HepG2 (cell line): ENCODE measurements at regions not wholly inside any gene's neighbourhood (a gene's known extent, or its start where the extent isn't known, plus 50 kb on each side); places are given as distances from the start of the nearest gene placed in this dataset.

Source experiments
- ATAC-seq: fragments of 200-7000 bp; cut with Tn5 transposase; 3 replicates; pipeline ENCODE4 v1.9.1; 2020; ENCODE audit warnings: mild to moderate bottlenecking, moderate library complexity
- BruUV-seq: library from RNA; stranded (reverse); fragments of 400-500 nt; replicated peaks from 2 replicates; lab custom pipeline; 2021; lab: Mats Ljungman, UMichigan
- CTCF ChIA-PET: fragments of 300-600 bp; formaldehyde crosslinking; extraction: SDS; loops from one replicate; lab custom pipeline; 2021; ENCODE audit warnings: low total read pairs, inconsistent platforms, low intra/inter-chr PET ratio; lab: Yijun Ruan, JAX
- POLR2A ChIA-PET: fragments of 350-600 bp; sonication (Branson Sonifier 250); formaldehyde crosslinking; loops from one replicate; lab custom pipeline; 2020; ENCODE audit warnings: antibody characterized with exemption, inconsistent platforms; lab: Yijun Ruan, JAX
- DNase-seq: peaks from one replicate; pipeline ENCODE4 v3.0.0-alpha.2; 2015; ENCODE audit warnings: low spot score
- FAIRE-seq: peaks from 3 replicates; lab custom pipeline; 2011; peaks lifted over from hg19 to GRCh38; lab: Jason Lieb, UNC
- H2AFZ ChIP-seq: one replicate; pipeline ENCODE4 v1.6.1; 2011; ENCODE audit warnings: low read length, inconsistent platforms
- H3K27ac ChIP-seq: fragments of 300-600 bp; 3 replicates; pipeline ENCODE4 v1.8.0; 2011; ENCODE audit warnings: mixed run types, mild to moderate bottlenecking, mixed read lengths, low read length, inconsistent platforms; ENCODE audit not compliant: insufficient read depth; ENCODE audit errors: extremely low read length
- H3K27me3 ChIP-seq, 2 experiments: fragments of 200-600 bp in 1 of 2; 2 replicates in 1 of 2; 3 replicates in 1 of 2; pipeline versions ENCODE4 v1.6.0 to v1.8.0; 2011; ENCODE audit warnings: low read length in 2 of 2, mild to moderate bottlenecking in 2 of 2, moderate library complexity in 2 of 2, inconsistent platforms in 1 of 2; ENCODE audit not compliant: insufficient read depth in 2 of 2, control insufficient read depth in 1 of 2
- H3K36me3 ChIP-seq, 2 experiments: fragments of 200-600 bp in 1 of 2; replicated peaks in 1 of 2; 2 replicates in 1 of 2; 3 replicates in 1 of 2; pipeline versions ENCODE4 v1.5.1 to v1.8.0; 2011; ENCODE audit warnings: low read length in 2 of 2, inconsistent platforms in 1 of 2; ENCODE audit not compliant: insufficient read depth in 2 of 2, control insufficient read depth in 1 of 2
- H3K4me1 ChIP-seq: 2 replicates; pipeline ENCODE4 v1.5.1; 2012; ENCODE audit warnings: low read length, inconsistent platforms; ENCODE audit not compliant: insufficient read depth
- H3K4me2 ChIP-seq: 2 replicates; pipeline ENCODE4 v1.6.0; 2011; ENCODE audit warnings: low read depth, low read length, inconsistent platforms
- H3K4me3 ChIP-seq, 3 experiments: fragments of 200-600 bp in 1 of 3; sonication (generic), shearing (Covaris generic) in 1 of 3; replicated peaks in 1 of 3; 2 replicates each; pipeline ENCODE4 v1.5.1; 2011 to 2016; ENCODE audit warnings: low read length in 3 of 3, inconsistent platforms in 2 of 3, low read depth in 2 of 3, mild to moderate bottlenecking in 2 of 3, control low read depth in 1 of 3, mixed read lengths in 1 of 3; ENCODE audit not compliant: insufficient read depth in 1 of 3
- H3K79me2 ChIP-seq: one replicate; pipeline ENCODE4 v1.6.1; 2011; ENCODE audit warnings: low read length, inconsistent platforms; ENCODE audit not compliant: insufficient read depth
- H3K9ac ChIP-seq: 2 replicates; pipeline ENCODE4 v1.6.0; 2011; ENCODE audit warnings: mild to moderate bottlenecking, low read depth, low read length, inconsistent platforms; ENCODE audit not compliant: insufficient read depth
- H3K9me3 ChIP-seq: 2 replicates; pipeline ENCODE4 v1.5.1; 2012; ENCODE audit warnings: mild to moderate bottlenecking, low read length
- H4K20me1 ChIP-seq: 2 replicates; pipeline ENCODE4 v1.6.0; 2011; ENCODE audit warnings: inconsistent platforms, mild to moderate bottlenecking, low read length, moderate library complexity; ENCODE audit not compliant: insufficient read depth
- ARNT ChIP-seq: fragments of 450-650 bp; IDR thresholded peaks from 2 replicates; pipeline ENCODE4 v1.6.1; 2017
- EEA1 ChIP-seq: sonication (generic); formaldehyde crosslinking; IDR thresholded peaks from 2 replicates; pipeline ENCODE4 v1.5.1; 2020; ENCODE audit warnings: mild to moderate bottlenecking, missing genetic modification reagents, borderline replicate concordance
- IRX3 ChIP-seq: sonication (generic); formaldehyde crosslinking; IDR thresholded peaks from 2 replicates; pipeline ENCODE4 v1.8.1; 2023; ENCODE audit warnings: mild to moderate bottlenecking, low read depth, missing genetic modification reagents, borderline replicate concordance
- MAFG ChIP-seq: sonication (generic); formaldehyde crosslinking; IDR thresholded peaks from 2 replicates; pipeline ENCODE4 v1.5.1; 2020; ENCODE audit warnings: mild to moderate bottlenecking, missing genetic modification reagents
- RFX3 ChIP-seq: IDR thresholded peaks from 2 replicates; pipeline ENCODE4 v1.6.1; 2016; ENCODE audit warnings: missing biosample characterization, missing genetic modification reagents
- TRAFD1 ChIP-seq: sonication (generic); formaldehyde crosslinking; IDR thresholded peaks from 2 replicates; pipeline ENCODE4 v1.5.1; 2020; ENCODE audit warnings: missing genetic modification reagents, mild to moderate bottlenecking, borderline replicate concordance
- ZNF629 ChIP-seq: sonication (generic); formaldehyde crosslinking; conservative IDR thresholded peaks from 2 replicates; pipeline ENCODE4 v1.5.0; 2020; ENCODE audit warnings: missing genetic modification reagents
- ZSCAN12 ChIP-seq: sonication (generic); formaldehyde crosslinking; IDR thresholded peaks from 2 replicates; pipeline ENCODE4 v1.9.0; 2021; ENCODE audit warnings: mild to moderate bottlenecking, missing genetic modification reagents
- WGBS: methylation state at CpG from one replicate; pipeline ENCODE4 v1.1.6; 2017; ENCODE audit warnings: low lambda C conversion rate; 5-methylcytosine and 5-hydroxymethylcytosine counted together
- in situ Hi-C: cut with HindIII; loops from 2 replicates; pipeline ENCODE4 v1.10.0; 2017; ENCODE audit warnings: low pct_unique_long_range_greater_than_20kb; ENCODE audit not compliant: extremely low pct_ligation_motif_present
- intact Hi-C: fragments of 100-400 bp; cut with micrococcal nuclease; formaldehyde crosslinking; loops from one replicate; pipeline ENCODE4 v1.10.0; 2022; ENCODE audit not compliant: unreplicated experiment

- H3K9ac ChIP-seq, result no peak overlapping the region
- no peaks in the 10 kb centered on the region for H3K36me3 ChIP-seq
- no peak overlapping the region for H3K4me3 ChIP-seq
- 0% methylated on average over 5 of the region's 6 CpGs for WGBS
- peaks cover 36% of the 10 kb centered on the region for H3K9me3 ChIP-seq
- intact Hi-C loops (no loop called here), in situ Hi-C loops (no loop called here)
- DNase-seq (peak; percentile 0), FAIRE-seq (no peak), ATAC-seq (no peak)
- POLR2A ChIA-PET, result no interaction called here
- TF ChIP-seq TRAFD1 (CRISPR knock-in tag) (no peak), RFX3 (CRISPR knock-in tag) (peak; percentile 51)
- H3K79me2 ChIP-seq, result no peaks in the 10 kb centered on the region
- no peak overlapping the region for H3K4me2 ChIP-seq
- H3K27me3 ChIP-seq, result no peaks in the 10 kb centered on the region
- H4K20me1 ChIP-seq, result no peaks in the 10 kb centered on the region
- no TSS peak for BruUV-seq
- no peak overlapping the region for H2AFZ ChIP-seq
- no peaks in the 10 kb centered on the region for H3K4me1 ChIP-seq
- no peak overlapping the region for H3K27ac ChIP-seq
- CTCF ChIA-PET, result no interaction called here
Observed at GRCh38 chrX:66914080-66914479, 275.2 kb upstream of the EDA2R start.

- no TSS peak for BruUV-seq
- ATAC-seq (no peak), DNase-seq (no peak), FAIRE-seq (no peak)
- ChIA-PET POLR2A (no interaction called here), CTCF (no interaction called here)
- no peak for TF ChIP-seq IRX3 (CRISPR knock-in tag)
- TF ChIP-seq ZNF629 (CRISPR knock-in tag), result no peak
- TF ChIP-seq EEA1 (CRISPR knock-in tag), result no peak
- TF ChIP-seq ZSCAN12 (CRISPR knock-in tag), result no peak
- TF ChIP-seq MAFG (CRISPR knock-in tag), result no peak
- no peak for TF ChIP-seq ARNT
- H3K4me3 ChIP-seq, result no peak overlapping the region
- no peaks in the 10 kb centered on the region for H3K27me3 ChIP-seq
- H3K79me2 ChIP-seq, result no peaks in the 10 kb centered on the region
- no peaks in the 10 kb centered on the region for H3K4me1 ChIP-seq
- H3K9me3 ChIP-seq, result peaks cover 23% of the 10 kb centered on the region
- H3K9ac ChIP-seq, result no peak overlapping the region
- no peaks in the 10 kb centered on the region for H4K20me1 ChIP-seq
- H3K27ac ChIP-seq, result no peak overlapping the region
- no CpG with 5 or more reads among the region's 2 CpGs for WGBS
- H2AFZ ChIP-seq, result no peak overlapping the region
- intact Hi-C loops, result no loop called here
- H3K4me2 ChIP-seq, result no peak overlapping the region
- H3K36me3 ChIP-seq, result no peaks in the 10 kb centered on the region
- in situ Hi-C loops, result no loop called here
Observed at GRCh38 chrX:66912417-66912816, 273.5 kb upstream of the EDA2R start.
